Calu3 (cell line): ENCODE measurements at regions not wholly inside any gene's neighbourhood (a gene's known extent, or its start where the extent isn't known, plus 50 kb on each side); places are given as distances from the start of the nearest gene placed in this dataset.

Experiments used
- BruUV-seq: library from RNA; stranded (reverse); fragments of 400-500 nt; replicated peaks from 2 replicates; lab custom pipeline; 2021; lab: Mats Ljungman, UMichigan
- CTCF ChIA-PET: fragments of 300-600 bp; sonication (Branson Sonifier 250); formaldehyde crosslinking; loops from one replicate; lab custom pipeline; 2022; ENCODE audit warnings: antibody characterized with exemption; lab: Charles Lee
- DNase-seq: peaks from one replicate; pipeline ENCODE4 v3.0.0; 2022
- H3K27ac Mint-ChIP-seq: one replicate; pipeline ENCODE4 v1.8.0; 2022; ENCODE audit warnings: mixed read lengths; ENCODE audit not compliant: unreplicated experiment
- H3K27me3 Mint-ChIP-seq: one replicate; pipeline ENCODE4 v1.8.0; 2022; ENCODE audit warnings: mixed read lengths; ENCODE audit not compliant: unreplicated experiment
- H3K36me3 Mint-ChIP-seq: one replicate; pipeline ENCODE4 v1.8.0; 2022; ENCODE audit warnings: mild to moderate bottlenecking, moderate library complexity, mixed read lengths; ENCODE audit not compliant: insufficient read depth, unreplicated experiment
- H3K4me1 Mint-ChIP-seq: one replicate; pipeline ENCODE4 v1.8.0; 2022; ENCODE audit warnings: mild to moderate bottlenecking, low read depth, mixed read lengths; ENCODE audit not compliant: unreplicated experiment
- H3K4me3 Mint-ChIP-seq: one replicate; pipeline ENCODE4 v1.8.0; 2022; ENCODE audit warnings: mild to moderate bottlenecking, low read depth, moderate library complexity, mixed read lengths; ENCODE audit not compliant: unreplicated experiment
- H3K9me3 Mint-ChIP-seq: one replicate; pipeline ENCODE4 v1.8.0; 2022; ENCODE audit warnings: low read depth, mixed read lengths; ENCODE audit not compliant: unreplicated experiment
- intact Hi-C: fragments of 100-400 bp; cut with micrococcal nuclease; formaldehyde crosslinking; loops from one replicate; pipeline ENCODE4 v1.10.0; 2022; ENCODE audit not compliant: unreplicated experiment
- TF ChIP-seq, protein P1 (sequence below): fragments of 200-600 bp; IDR thresholded peaks from one replicate; pipeline ENCODE4 v1.8.0; 2022; ENCODE audit warnings: antibody characterized with exemption; ENCODE audit not compliant: unreplicated experiment

- BruUV-seq, result no TSS peak
- H3K4me3 Mint-ChIP-seq, result no peak overlapping the region
- no peaks in the 10 kb centered on the region for H3K36me3 Mint-ChIP-seq
- intact Hi-C loops, result no loop called here
- H3K27me3 Mint-ChIP-seq, result no peaks in the 10 kb centered on the region
- H3K27ac Mint-ChIP-seq, result no peak overlapping the region
- H3K4me1 Mint-ChIP-seq, result peaks cover 43% of the 10 kb centered on the region
- TF ChIP-seq, protein P1, sequence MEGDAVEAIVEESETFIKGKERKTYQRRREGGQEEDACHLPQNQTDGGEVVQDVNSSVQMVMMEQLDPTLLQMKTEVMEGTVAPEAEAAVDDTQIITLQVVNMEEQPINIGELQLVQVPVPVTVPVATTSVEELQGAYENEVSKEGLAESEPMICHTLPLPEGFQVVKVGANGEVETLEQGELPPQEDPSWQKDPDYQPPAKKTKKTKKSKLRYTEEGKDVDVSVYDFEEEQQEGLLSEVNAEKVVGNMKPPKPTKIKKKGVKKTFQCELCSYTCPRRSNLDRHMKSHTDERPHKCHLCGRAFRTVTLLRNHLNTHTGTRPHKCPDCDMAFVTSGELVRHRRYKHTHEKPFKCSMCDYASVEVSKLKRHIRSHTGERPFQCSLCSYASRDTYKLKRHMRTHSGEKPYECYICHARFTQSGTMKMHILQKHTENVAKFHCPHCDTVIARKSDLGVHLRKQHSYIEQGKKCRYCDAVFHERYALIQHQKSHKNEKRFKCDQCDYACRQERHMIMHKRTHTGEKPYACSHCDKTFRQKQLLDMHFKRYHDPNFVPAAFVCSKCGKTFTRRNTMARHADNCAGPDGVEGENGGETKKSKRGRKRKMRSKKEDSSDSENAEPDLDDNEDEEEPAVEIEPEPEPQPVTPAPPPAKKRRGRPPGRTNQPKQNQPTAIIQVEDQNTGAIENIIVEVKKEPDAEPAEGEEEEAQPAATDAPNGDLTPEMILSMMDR, result no peak
- DNase-seq, result no peak
- CTCF ChIA-PET, result no interaction called here
- H3K9me3 Mint-ChIP-seq, result no peaks in the 10 kb centered on the region
Measured at GRCh38 chrX:13198762-13199064, 121.1 kb downstream of the ATXN3L start.

GRCh38 chrX:13198056-13198761, 121.6 kb downstream of the ATXN3L start:
- Mint-ChIP-seq H3K27me3 (no peaks in the 10 kb centered on the region), H3K27ac (peak overlapping the region; percentile 36), H3K4me3 (no peak overlapping the region), H3K36me3 (no peaks in the 10 kb centered on the region), H3K9me3 (no peaks in the 10 kb centered on the region), H3K4me1 (peaks cover 46% of the 10 kb centered on the region)
- CTCF ChIA-PET, result interaction anchor here (0.6 kb wide), 1 partner anchor 102 kb away, joined by 3 read pairs; no protein-coding TSS in a partner anchor
- intact Hi-C loops, result no loop called here
- DNase-seq, result peak; percentile 23
- no TSS peak for BruUV-seq
- TF ChIP-seq, protein P1, result no peak

GRCh38 chrX:13196782-13197181, 123.1 kb downstream of the ATXN3L start:
- DNase-seq, result no peak
- no TSS peak for BruUV-seq
- H3K27ac Mint-ChIP-seq, result no peak overlapping the region
- H3K4me3 Mint-ChIP-seq, result no peak overlapping the region
- TF ChIP-seq, protein P1, result no peak
- intact Hi-C loops, result no loop called here
- H3K27me3 Mint-ChIP-seq, result no peaks in the 10 kb centered on the region
- no peaks in the 10 kb centered on the region for H3K36me3 Mint-ChIP-seq
- H3K4me1 Mint-ChIP-seq, result peaks cover 46% of the 10 kb centered on the region
- H3K9me3 Mint-ChIP-seq, result no peaks in the 10 kb centered on the region
- CTCF ChIA-PET, result no interaction called here

GRCh38 chrX:13195340-13195739, 124.5 kb downstream of the ATXN3L start:
- DNase-seq, result no peak
- BruUV-seq, result no TSS peak
- Mint-ChIP-seq H3K4me3 (no peak overlapping the region), H3K9me3 (no peaks in the 10 kb centered on the region), H3K36me3 (no peaks in the 10 kb centered on the region), H3K4me1 (peaks cover 51% of the 10 kb centered on the region), H3K27me3 (no peaks in the 10 kb centered on the region), H3K27ac (no peak overlapping the region)
- TF ChIP-seq, protein P1, result no peak
- intact Hi-C loops, result no loop called here
- CTCF ChIA-PET, result no interaction called here
